Sigmoid colon (tissue), 4 donors: ENCODE measurements at regions not wholly inside any gene's neighbourhood (a gene's known extent, or its start where the extent isn't known, plus 50 kb on each side); places are given as distances from the start of the nearest gene placed in this dataset.

Experiments used
- POLR2A ChIP-seq, 2 donors: fragments of 450-650 bp; IDR thresholded peaks; one replicate each; pipeline ENCODE4 v1.6.1; 2016; ENCODE audit warnings: antibody characterized with exemption in 2 of 2, mild to moderate bottlenecking in 2 of 2, moderate library complexity in 2 of 2
- POLR2AphosphoS5 ChIP-seq, 4 donors: sonication (generic); formaldehyde crosslinking; IDR thresholded peaks; one replicate each; pipeline ENCODE4 v1.6.1; 2017; ENCODE audit warnings: antibody characterized with exemption in 4 of 4
- TF ChIP-seq, protein P1 (sequence below), 4 experiments: fragments of 450-650 bp in 3 of 4; fragments of 200-600 bp in 1 of 4; IDR thresholded peaks; one replicate each; pipeline ENCODE4 v1.5.1; 2016 to 2019; ENCODE audit warnings: antibody characterized with exemption in 4 of 4, mild to moderate bottlenecking in 3 of 4, moderate library complexity in 2 of 4

DNA sequence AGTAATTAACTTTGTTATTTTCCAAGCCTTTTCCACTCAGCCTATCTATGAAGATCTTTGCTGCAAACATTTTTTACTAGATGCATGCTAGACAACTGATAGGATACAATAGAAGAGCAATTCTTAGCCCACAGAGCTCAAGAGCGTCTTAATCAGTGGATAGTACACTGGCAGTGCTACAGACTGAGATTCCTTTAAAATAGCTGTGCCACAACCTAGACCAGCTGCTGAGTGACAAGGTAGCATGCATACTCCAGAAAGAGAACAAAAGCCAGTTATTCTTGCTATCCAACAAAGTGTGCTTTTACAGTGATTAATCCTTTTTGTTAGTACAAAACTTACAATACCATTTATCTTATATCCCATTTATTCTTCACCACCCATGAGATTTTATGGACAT lies 507.9 kb upstream of the SYT4 start:
- TF ChIP-seq, protein P1, sequence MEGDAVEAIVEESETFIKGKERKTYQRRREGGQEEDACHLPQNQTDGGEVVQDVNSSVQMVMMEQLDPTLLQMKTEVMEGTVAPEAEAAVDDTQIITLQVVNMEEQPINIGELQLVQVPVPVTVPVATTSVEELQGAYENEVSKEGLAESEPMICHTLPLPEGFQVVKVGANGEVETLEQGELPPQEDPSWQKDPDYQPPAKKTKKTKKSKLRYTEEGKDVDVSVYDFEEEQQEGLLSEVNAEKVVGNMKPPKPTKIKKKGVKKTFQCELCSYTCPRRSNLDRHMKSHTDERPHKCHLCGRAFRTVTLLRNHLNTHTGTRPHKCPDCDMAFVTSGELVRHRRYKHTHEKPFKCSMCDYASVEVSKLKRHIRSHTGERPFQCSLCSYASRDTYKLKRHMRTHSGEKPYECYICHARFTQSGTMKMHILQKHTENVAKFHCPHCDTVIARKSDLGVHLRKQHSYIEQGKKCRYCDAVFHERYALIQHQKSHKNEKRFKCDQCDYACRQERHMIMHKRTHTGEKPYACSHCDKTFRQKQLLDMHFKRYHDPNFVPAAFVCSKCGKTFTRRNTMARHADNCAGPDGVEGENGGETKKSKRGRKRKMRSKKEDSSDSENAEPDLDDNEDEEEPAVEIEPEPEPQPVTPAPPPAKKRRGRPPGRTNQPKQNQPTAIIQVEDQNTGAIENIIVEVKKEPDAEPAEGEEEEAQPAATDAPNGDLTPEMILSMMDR (IDR thresholded peaks at IDR 0.05) = no peak
- no peak for TF ChIP-seq POLR2AphosphoS5 (IDR thresholded peaks at IDR 0.05)
- no peak for TF ChIP-seq POLR2A (IDR thresholded peaks at IDR 0.05)
